Small intestine (tissue), 7 donors: ENCODE measurements at regions not wholly inside any gene's neighbourhood (a gene's known extent, or its start where the extent isn't known, plus 50 kb on each side); places are given as distances from the start of the nearest gene placed in this dataset.
"Not testable (repeated sequence)": the region's sequence is repeated elsewhere in the genome, so short reads cannot be mapped to it uniquely, and the experiment has no call there.

Experiments
- DNase-seq, 2 donors: peaks; one replicate each; pipeline versions ENCODE4 v3.0.0 to v3.0.0-alpha.2; 2013
- FAIRE-seq: peaks from 2 replicates; lab custom pipeline; 2012; peaks lifted over from hg19 to GRCh38; lab: Jason Lieb, UNC
- H3K27ac ChIP-seq, 3 donors: one replicate each; pipeline ENCODE4 v1.5.1; 2013; ENCODE audit warnings: low read length in 2 of 3, mild to moderate bottlenecking in 2 of 3, control low read depth in 1 of 3, inconsistent platforms in 1 of 3, low read depth in 1 of 3, moderate library complexity in 1 of 3
- H3K27me3 ChIP-seq, 3 donors: one replicate each; pipeline ENCODE4 v1.6.1; 2013; ENCODE audit warnings: low read length in 3 of 3, inconsistent platforms in 1 of 3; ENCODE audit not compliant: control insufficient read depth in 3 of 3, insufficient read depth in 3 of 3
- H3K36me3 ChIP-seq, 3 donors: one replicate each; pipeline ENCODE4 v1.6.1; 2013; ENCODE audit warnings: low read length in 3 of 3, inconsistent platforms in 1 of 3, low read depth in 1 of 3, mild to moderate bottlenecking in 1 of 3, moderate library complexity in 1 of 3; ENCODE audit not compliant: control insufficient read depth in 3 of 3, insufficient read depth in 2 of 3
- H3K4me1 ChIP-seq, 3 donors: one replicate each; pipeline ENCODE4 v1.6.1; 2013; ENCODE audit warnings: low read length in 2 of 3, inconsistent platforms in 1 of 3, low read depth in 1 of 3, mild to moderate bottlenecking in 1 of 3, moderate library complexity in 1 of 3; ENCODE audit not compliant: control insufficient read depth in 3 of 3, insufficient read depth in 2 of 3
- H3K4me3 ChIP-seq, 3 donors: one replicate each; pipeline ENCODE4 v1.5.1; 2013; ENCODE audit warnings: low read length in 3 of 3, control low read depth in 1 of 3, inconsistent platforms in 1 of 3, low read depth in 1 of 3, mild to moderate bottlenecking in 1 of 3, moderate library complexity in 1 of 3
- H3K9me3 ChIP-seq, 2 donors: one replicate each; pipeline ENCODE4 v1.6.1; 2013; ENCODE audit warnings: low read depth in 1 of 2, low read length in 1 of 2; ENCODE audit not compliant: control insufficient read depth in 2 of 2, insufficient read depth in 1 of 2
- WGBS, 3 donors: extraction: QIAGEN DNeasy Blood & Tissue Kit; methylation state at CpG; one replicate each; pipeline ENCODE4 v1.1.7; 2013; 5-methylcytosine and 5-hydroxymethylcytosine counted together
- donor health status: healthy with polysubstance abuse.
- donor health status: control.
- donor health status: control.
- donor health status: Bipolar disorder and iron deficiency.
- donor health status: healthy.

- DNase-seq (no peak), FAIRE-seq (no peak)
- Histone ChIP-seq H3K27ac (no peak overlapping the region), H3K27me3 (no peaks in the 10 kb centered on the region), H3K4me1 (no peaks in the 10 kb centered on the region), H3K9me3 (no peaks in the 10 kb centered on the region), H3K4me3 (no peak overlapping the region), H3K36me3 (no peaks in the 10 kb centered on the region)
- 87 to 92% (median 88%) methylated on average over 2 of the region's 2 CpGs for WGBS, 3 donors
Observed at GRCh38 chr6:137305691-137306090, 86.5 kb upstream of the IFNGR1 start.

GRCh38 chr6:137304020-137304780 lies 85.0 kb upstream of the IFNGR1 start:
- Histone ChIP-seq H3K36me3 (no peaks in the 10 kb centered on the region), H3K27ac (no peak overlapping the region), H3K4me1 (no peaks in the 10 kb centered on the region), H3K4me3 (no peak overlapping the region), H3K9me3 (no peaks in the 10 kb centered on the region), H3K27me3 (no peaks in the 10 kb centered on the region)
- 82 to 86% (median 84%) methylated on average over 4 of the region's 4 CpGs for WGBS, 3 donors
- FAIRE-seq (no peak), DNase-seq (no peak)

- no peak for FAIRE-seq
- H3K9me3 ChIP-seq: no peaks in the 10 kb centered on the region
- H3K4me1 ChIP-seq: no peaks in the 10 kb centered on the region
- H3K27ac ChIP-seq: no peak overlapping the region
- 87 to 90% (median 88%) methylated on average over 2 of the region's 2 CpGs for WGBS, 3 donors
- no peak for DNase-seq
- no peaks in the 10 kb centered on the region for H3K27me3 ChIP-seq
- no peak overlapping the region for H3K4me3 ChIP-seq
- no peaks in the 10 kb centered on the region for H3K36me3 ChIP-seq
Observed at GRCh38 chr6:137303441-137303840, 84.3 kb upstream of the IFNGR1 start.

GRCh38 chr6:137299681-137300080 lies 80.5 kb upstream of the IFNGR1 start:
- no peaks in the 10 kb centered on the region for H3K36me3 ChIP-seq
- FAIRE-seq (no peak), DNase-seq (no peak)
- no peak overlapping the region for H3K4me3 ChIP-seq
- WGBS, 3 donors: 67 to 82% (median 80%) methylated on average over 3 of the region's 3 CpGs
- no peak overlapping the region for H3K27ac ChIP-seq
- H3K4me1 ChIP-seq: no peaks in the 10 kb centered on the region
- H3K27me3 ChIP-seq: no peaks in the 10 kb centered on the region
- H3K9me3 ChIP-seq: no peaks in the 10 kb centered on the region

- WGBS, 3 donors: 72 to 97% (median 89%) methylated on average over 5 of the region's 5 CpGs
- no peak overlapping the region for H3K27ac ChIP-seq
- no peak overlapping the region for H3K4me3 ChIP-seq
- H3K36me3 ChIP-seq: no peaks in the 10 kb centered on the region
- no peaks in the 10 kb centered on the region for H3K9me3 ChIP-seq
- FAIRE-seq: no peak
- no peak for DNase-seq
- no peaks in the 10 kb centered on the region for H3K27me3 ChIP-seq
- H3K4me1 ChIP-seq: no peaks in the 10 kb centered on the region
Observed at GRCh38 chr6:137297887-137298286, 78.7 kb upstream of the IFNGR1 start.

- not testable (repeated sequence) for H3K27ac ChIP-seq, H3K9me3 ChIP-seq, H3K4me3 ChIP-seq, FAIRE-seq, H3K4me1 ChIP-seq, DNase-seq, H3K36me3 ChIP-seq, H3K27me3 ChIP-seq
- WGBS, 3 donors: 86 to 92% (median 88%) methylated on average over 3 of the region's 3 CpGs
Observed at GRCh38 chr6:137292326-137292725, 73.1 kb upstream of the IFNGR1 start.

- WGBS, 3 donors: 36 to 70% (median 61%) methylated on average over 3 of the region's 3 CpGs
Observed at GRCh38 chr6:137291441-137291840, 72.3 kb upstream of the IFNGR1 start.

GRCh38 chr6:137290601-137291261 lies 71.5 kb upstream of the IFNGR1 start:
- H3K4me3 ChIP-seq: no peak overlapping the region
- H3K9me3 ChIP-seq: no peaks in the 10 kb centered on the region
- FAIRE-seq (no peak), DNase-seq (no peak)
- H3K27ac ChIP-seq: no peak overlapping the region
- peaks cover 0 to 3% (median 0%) of the 10 kb centered on the region in 3 donors for H3K4me1 ChIP-seq
- H3K27me3 ChIP-seq: no peaks in the 10 kb centered on the region
- no peaks in the 10 kb centered on the region for H3K36me3 ChIP-seq
- WGBS, 3 donors: 70 to 77% (median 73%) methylated on average over 5 of the region's 5 CpGs

More at GRCh38 chr6:137291441-137291840, 72.3 kb upstream of the IFNGR1 start:
- FAIRE-seq: no peak
- no peak overlapping the region for H3K27ac ChIP-seq
- peaks cover 0 to 3% (median 0%) of the 10 kb centered on the region in 3 donors for H3K4me1 ChIP-seq
- DNase-seq: no peak
- H3K36me3 ChIP-seq: no peaks in the 10 kb centered on the region
- no peak overlapping the region for H3K4me3 ChIP-seq
- no peaks in the 10 kb centered on the region for H3K27me3 ChIP-seq
- no peaks in the 10 kb centered on the region for H3K9me3 ChIP-seq
